ENCODE measurements at regions not wholly inside any gene's neighbourhood (a gene's known extent, or its start where the extent isn't known, plus 50 kb on each side); places are given as distances from the start of the nearest gene placed in this dataset.

- intact Hi-C loops (cut with DNase I): no loop called here
- Histone ChIP-seq H3K4me1 (no peaks in the 10 kb centered on the region), H3K9me3 (no peaks in the 10 kb centered on the region), H3K36me3 (replicated peaks in 1 of 2; ENCODE audit: insufficient read depth in 1 of 2, low read depth in 2 of 2) (no peaks in the 10 kb centered on the region), H3K27me3 (no peaks in the 10 kb centered on the region), H3K27ac (no peak overlapping the region), H3K4me3 (no peak overlapping the region)
- TF ChIP-seq POLR2A (IDR thresholded peaks at IDR 0.05): no peak
- no peak for TF ChIP-seq CTCF (IDR thresholded peaks at IDR 0.05)
- ATAC-seq (peak; percentile 24), DNase-seq (no peak)
- 58 to 65% methylated on average over 10 of the region's 10 CpGs for WGBS, 2 donors
Measured at GRCh38 chr11:45551191-45551713, 114.2 kb downstream of the CHST1 start.

- Histone ChIP-seq H3K27me3 (peaks cover 0 to 2% of the 10 kb centered on the region in 2 donors), H3K27ac (no peak overlapping the region), H3K4me1 (no peaks in the 10 kb centered on the region), H3K9me3 (no peaks in the 10 kb centered on the region), H3K36me3 (replicated peaks in 1 of 2; ENCODE audit: insufficient read depth in 1 of 2, low read depth in 2 of 2) (no peaks in the 10 kb centered on the region), H3K4me3 (no peak overlapping the region)
- DNase-seq (no peak), ATAC-seq (no peak)
- 53 to 55% methylated on average over 3 to 6 of the region's 6 CpGs for WGBS, 2 donors
- TF ChIP-seq POLR2A (IDR thresholded peaks at IDR 0.05) (no peak), CTCF (IDR thresholded peaks at IDR 0.05) (no peak)
- intact Hi-C loops (cut with DNase I): no loop called here
Measured at GRCh38 chr11:45549257-45549656, 116.2 kb downstream of the CHST1 start.

GRCh38 chr11:45546366-45546765 lies 119.1 kb downstream of the CHST1 start:
- H3K4me3 ChIP-seq: no peak overlapping the region
- H3K9me3 ChIP-seq: no peaks in the 10 kb centered on the region
- whole genome bisulfite sequencing, 2 donors: 41 to 43% methylated on average over 3 of the region's 3 CpGs
- intact Hi-C loops (cut with DNase I): no loop called here
- H3K36me3 ChIP-seq (replicated peaks in 1 of 2; ENCODE audit: insufficient read depth in 1 of 2, low read depth in 2 of 2): no peaks in the 10 kb centered on the region
- H3K27ac ChIP-seq: no peak overlapping the region
- H3K4me1 ChIP-seq: no peaks in the 10 kb centered on the region
- peaks cover 0 to 5% of the 10 kb centered on the region in 2 donors for H3K27me3 ChIP-seq
- no peak for TF ChIP-seq POLR2A (IDR thresholded peaks at IDR 0.05)
- no peak for TF ChIP-seq CTCF (IDR thresholded peaks at IDR 0.05)
- DNase-seq: no peak
- ATAC-seq: no peak

- TF ChIP-seq POLR2A (IDR thresholded peaks at IDR 0.05) (no peak), CTCF (IDR thresholded peaks at IDR 0.05) (no peak)
- whole genome bisulfite sequencing, 2 donors: 63 to 65% methylated on average over 4 of the region's 4 CpGs
- Histone ChIP-seq H3K27ac (no peak overlapping the region), H3K4me3 (no peak overlapping the region), H3K9me3 (no peaks in the 10 kb centered on the region), H3K4me1 (no peaks in the 10 kb centered on the region), H3K36me3 (replicated peaks in 1 of 2; ENCODE audit: insufficient read depth in 1 of 2, low read depth in 2 of 2) (no peaks in the 10 kb centered on the region), H3K27me3 (peaks cover 0 to 5% of the 10 kb centered on the region in 2 donors)
- intact Hi-C loops (cut with DNase I): no loop called here
- ATAC-seq (no peak), DNase-seq (no peak)
Measured at GRCh38 chr11:45544826-45545225, 120.6 kb downstream of the CHST1 start.

GRCh38 chr11:45543808-45544422 lies 121.5 kb downstream of the CHST1 start:
- no peak for ATAC-seq
- Histone ChIP-seq H3K4me3 (no peak overlapping the region), H3K36me3 (replicated peaks in 1 of 2; ENCODE audit: insufficient read depth in 1 of 2, low read depth in 2 of 2) (no peaks in the 10 kb centered on the region), H3K27me3 (peaks cover 0 to 5% of the 10 kb centered on the region in 2 donors), H3K9me3 (no peaks in the 10 kb centered on the region), H3K4me1 (no peaks in the 10 kb centered on the region), H3K27ac (no peak overlapping the region)
- no peak for TF ChIP-seq CTCF (IDR thresholded peaks at IDR 0.05)
- WGBS, 2 donors: 23 to 28% methylated on average over 5 of the region's 5 CpGs
- DNase-seq: no peak
- intact Hi-C loops (cut with DNase I): no loop called here

Data from body of pancreas (tissue), 4 donors.